ENCODE measurements at regions not wholly inside any gene's neighbourhood (a gene's known extent, or its start where the extent isn't known, plus 50 kb on each side); places are given as distances from the start of the nearest gene placed in this dataset.

DNA sequence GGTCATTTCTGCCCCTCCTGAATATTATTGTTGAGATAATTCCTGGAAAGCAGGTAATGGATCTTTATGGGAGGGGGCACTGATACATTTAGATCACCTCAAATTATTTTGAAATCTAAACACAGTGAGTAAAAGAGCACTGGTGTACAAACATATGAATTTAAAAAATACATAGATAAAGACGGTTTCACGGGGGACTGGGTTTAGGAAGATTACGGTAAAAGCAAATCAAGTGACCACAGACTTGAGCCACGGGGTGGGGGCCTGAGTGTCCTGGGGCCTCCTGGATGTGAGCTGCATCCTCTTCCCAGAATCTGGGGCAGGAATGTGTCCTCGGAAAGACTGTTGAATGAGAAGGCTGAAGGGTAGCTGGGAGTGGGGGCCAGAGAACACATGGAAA, 219.1 kb upstream of the KLF6 start:
- DNase-seq: no peak

DNA sequence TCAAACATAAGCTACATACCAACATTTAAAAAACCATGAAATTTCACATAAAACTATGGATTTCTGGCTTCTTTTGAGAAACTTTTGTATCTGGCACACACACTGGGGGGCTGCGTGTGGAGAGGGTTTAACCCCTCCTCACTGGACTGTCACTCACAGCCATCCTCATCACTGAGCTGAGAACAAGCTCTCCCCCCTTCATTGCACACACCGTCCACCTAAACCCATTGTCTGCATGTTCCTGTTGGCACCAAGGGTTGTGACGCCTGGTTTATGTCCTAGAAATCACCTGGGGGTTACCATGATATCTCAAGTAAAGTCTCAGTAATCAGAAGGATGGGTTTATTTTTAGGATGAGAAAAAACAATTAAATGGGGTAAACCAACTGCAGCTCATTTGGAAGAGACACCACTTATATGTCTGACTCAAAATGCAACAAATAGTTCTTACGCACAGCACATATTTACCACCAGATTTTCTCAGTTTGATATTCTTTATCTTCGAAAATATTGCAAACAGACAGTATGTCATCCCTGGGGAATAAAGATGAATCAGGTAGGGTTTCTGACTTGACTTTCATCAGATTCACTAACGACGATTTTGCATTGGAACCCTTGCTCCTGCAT, 218.5 kb upstream of the KLF6 start:
- DNase-seq: no peak

- DNase-seq: no peak
Observed at GRCh38 chr10:4001811-4002210, 216.8 kb upstream of the KLF6 start.

- DNase-seq: no peak
Observed at GRCh38 chr10:3999642-4000041, 214.6 kb upstream of the KLF6 start.

DNA sequence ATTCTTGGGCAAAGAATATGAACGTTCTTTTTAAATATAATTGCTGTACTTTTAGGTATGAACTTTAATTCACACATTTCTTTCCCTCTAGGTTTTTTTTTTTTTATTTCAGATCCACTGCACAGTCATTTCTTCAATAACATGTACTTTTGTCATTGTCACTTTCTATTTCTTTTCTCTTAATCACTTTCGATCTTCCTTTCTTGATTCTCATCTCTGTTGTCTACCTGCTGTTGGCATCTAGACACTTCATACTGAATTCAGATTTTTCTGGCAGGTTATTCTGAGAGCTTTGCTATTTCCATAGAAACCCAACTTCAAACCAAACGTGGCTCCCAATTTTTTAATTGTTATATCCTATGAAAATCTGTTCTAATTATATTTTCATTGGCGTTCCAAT, 211.7 kb upstream of the KLF6 start:
- DNase-seq: no peak

- peak; percentile 84 for DNase-seq
Observed at GRCh38 chr10:3995302-3996210, 210.5 kb upstream of the KLF6 start.

DNA sequence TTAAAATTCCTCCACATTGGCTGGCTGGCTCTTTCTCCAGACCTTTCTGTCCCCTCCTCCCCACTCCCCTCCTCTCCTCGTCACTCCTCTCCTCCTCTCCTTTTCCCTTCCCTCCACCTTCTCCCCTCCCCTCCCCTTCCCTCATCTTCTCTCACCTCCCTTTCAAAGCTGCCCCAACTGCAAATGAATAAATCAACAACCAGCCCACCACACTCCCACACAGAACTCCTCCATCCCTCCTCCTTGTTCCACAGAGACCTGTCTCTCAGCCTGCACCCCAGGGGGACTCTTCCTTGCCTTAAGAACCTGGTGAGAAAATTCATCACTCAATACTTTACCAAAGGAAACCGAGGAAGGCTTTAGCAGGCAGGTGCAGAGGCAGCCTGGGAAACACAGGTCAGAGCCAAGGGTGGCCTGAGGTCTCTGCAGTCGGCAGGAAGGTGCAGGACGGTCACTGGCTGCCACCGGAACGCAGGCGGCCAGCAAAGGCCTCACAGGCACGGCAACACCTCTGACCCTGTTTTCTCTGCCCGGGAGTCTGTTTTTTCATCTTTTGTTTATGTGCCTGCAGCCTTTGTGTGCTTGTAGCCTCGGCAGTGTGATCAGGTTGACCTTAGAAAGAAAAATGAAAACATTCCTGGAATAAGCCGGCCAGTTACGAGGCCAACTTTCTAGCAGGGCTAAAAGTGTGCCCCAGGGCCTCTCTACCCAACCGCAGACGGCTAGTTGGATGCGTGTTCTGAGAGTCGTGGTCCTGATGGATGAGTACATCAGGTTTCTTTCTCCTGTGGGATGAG, 207.6 kb upstream of the KLF6 start:
- DNase-seq: no peak

GRCh38 chr10:3990307-3990706, 205.3 kb upstream of the KLF6 start:
- DNase-seq: no peak

- no peak for DNase-seq
Observed at GRCh38 chr10:3987143-3987974, 202.3 kb upstream of the KLF6 start.

DNA sequence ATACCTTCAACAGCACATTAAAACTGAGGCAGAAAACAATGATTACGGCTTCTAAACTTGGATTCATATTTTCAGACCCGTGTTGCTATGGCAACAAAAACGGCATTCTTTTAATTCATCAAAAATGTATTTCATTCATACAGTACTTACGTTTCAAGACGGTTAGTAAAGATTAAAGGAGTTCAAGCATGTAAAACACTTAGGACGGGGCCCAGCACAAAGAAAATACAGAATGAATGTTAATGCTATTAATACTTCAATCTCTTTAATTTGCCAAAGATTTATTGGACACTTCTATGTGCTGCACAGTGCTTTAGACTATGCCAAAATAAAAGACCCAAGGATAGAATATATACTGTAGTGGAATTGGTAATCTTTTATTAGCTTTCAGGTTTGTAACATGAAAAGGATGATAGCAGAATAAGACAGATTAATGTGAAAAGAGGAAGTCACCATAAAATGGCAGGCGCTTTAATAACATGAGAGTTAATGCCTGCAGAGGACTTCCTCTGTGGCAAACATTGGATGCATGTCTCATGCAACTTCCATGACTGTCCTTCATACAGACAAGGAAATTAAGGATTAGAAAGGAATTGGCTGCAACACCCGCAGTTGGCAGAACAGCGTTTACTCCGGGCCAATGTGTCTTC, 201.6 kb upstream of the KLF6 start:
- DNase-seq: no peak

DNA sequence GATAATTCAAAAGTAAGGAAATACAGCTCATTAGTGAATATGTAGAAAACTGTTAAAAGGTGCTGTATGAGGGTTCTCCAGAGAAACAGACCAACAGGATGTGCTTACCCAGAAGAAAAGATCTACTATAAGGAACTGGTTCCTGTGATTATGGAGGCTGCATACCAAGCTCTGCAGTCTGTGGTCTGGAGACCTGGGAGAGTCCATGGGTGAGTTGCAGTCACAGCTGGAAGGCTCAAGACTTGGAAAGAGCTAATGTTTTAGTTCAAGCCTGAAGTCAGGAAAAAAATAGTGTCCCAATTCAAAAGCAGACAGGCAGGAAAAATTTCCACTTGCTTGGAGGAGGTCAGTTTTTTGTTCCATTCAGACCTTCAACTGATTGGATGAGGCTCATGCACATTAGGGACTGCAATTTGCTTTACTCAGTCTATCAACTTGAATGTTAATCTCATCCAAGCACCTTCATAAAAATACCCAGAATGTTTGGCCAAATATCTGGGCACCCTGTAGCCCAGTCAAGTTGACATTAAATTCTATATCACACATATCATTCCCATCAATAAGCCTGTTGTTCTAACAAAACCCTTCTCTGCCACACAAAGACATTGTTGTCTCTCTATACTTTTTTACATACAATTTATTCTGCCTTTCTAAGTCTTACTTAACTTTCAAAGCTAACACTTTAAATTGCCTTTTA, 197.9 kb upstream of the KLF6 start:
- DNase-seq: peak; percentile 31

DNA sequence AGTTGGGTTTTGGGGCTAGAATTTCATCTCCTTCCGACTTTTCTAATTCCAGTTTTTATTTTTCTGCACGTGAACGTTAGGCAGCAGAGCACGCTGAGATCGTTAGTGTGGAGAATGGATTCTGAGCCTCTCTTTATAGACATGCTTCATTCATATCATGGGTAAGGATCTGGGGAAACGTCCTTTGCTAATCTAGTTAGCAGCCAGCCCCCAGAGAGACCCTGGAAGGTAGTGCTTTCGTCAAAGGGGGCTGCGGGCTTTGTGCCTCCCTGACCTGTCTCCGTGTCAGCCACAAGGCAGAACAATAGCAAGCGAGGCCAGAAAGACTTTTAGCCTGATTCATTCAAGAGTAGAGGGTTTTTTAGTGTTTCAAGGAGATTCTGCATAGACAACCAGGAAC, 196.3 kb upstream of the KLF6 start:
- DNase-seq: no peak

DNA sequence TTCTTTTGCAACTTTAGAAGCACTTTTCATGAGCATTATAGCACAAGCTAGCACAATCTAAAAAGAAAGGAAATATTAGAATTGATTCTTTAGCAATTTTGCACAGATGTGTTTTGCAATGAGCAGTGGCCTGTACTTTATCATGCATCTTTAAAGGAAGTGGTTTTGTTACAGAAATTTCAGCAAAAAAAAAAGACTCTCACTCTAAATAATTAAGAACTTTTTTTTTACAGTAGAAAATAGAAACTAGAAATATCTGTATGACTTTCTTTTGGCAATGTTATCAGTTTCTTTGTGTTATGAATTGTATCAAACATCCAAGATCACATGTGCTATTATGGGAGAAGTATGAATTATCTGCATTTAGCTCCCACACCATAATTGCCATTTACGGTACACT, 195.7 kb upstream of the KLF6 start:
- no peak for DNase-seq

- no peak for DNase-seq
Observed at GRCh38 chr10:3980144-3980543, 195.1 kb upstream of the KLF6 start.

DNA sequence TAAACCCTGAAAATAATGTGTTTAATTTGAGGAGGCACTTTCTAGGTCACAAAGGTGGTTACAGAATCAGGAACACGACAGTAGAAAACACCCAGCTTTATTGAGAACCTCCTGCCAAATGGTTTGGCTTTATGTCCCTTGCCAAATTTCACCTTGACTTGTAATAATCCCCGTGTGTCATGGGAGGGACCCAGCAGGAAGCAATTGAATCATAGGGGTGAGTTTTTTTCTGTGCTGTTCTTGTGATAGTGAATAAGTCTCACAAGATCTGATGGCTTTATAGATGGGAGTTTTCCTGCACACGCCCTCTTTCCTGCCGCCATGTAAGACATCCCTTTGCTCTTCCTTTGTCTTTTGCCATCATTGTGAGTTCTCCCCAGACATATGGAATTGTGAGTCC, 193.8 kb upstream of the KLF6 start:
- no peak for DNase-seq

- peak; percentile 60 for DNase-seq
Observed at GRCh38 chr10:3978174-3978573, 193.2 kb upstream of the KLF6 start.

- no peak for DNase-seq
Observed at GRCh38 chr10:3977761-3978160, 192.8 kb upstream of the KLF6 start.

- DNase-seq: no peak
Observed at GRCh38 chr10:3976718-3977117, 191.7 kb upstream of the KLF6 start.

DNA sequence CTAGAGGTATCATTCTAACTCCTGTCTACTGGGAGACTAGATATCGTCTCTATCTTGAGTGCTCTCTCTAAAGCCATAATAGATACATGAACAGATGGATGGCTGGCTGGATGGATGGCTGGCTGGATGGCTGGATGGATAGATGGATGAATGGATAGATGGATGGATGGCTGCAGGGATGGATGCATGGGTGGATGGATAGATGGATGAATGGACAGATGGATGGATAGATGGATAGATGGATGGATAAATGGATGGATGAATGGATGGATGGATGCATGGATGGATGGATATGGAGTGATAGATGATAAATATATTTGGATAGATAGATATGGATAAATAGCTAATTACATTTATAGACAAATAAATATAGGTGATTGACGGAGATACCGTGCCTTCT, 191.2 kb upstream of the KLF6 start:
- DNase-seq: no peak

DNA sequence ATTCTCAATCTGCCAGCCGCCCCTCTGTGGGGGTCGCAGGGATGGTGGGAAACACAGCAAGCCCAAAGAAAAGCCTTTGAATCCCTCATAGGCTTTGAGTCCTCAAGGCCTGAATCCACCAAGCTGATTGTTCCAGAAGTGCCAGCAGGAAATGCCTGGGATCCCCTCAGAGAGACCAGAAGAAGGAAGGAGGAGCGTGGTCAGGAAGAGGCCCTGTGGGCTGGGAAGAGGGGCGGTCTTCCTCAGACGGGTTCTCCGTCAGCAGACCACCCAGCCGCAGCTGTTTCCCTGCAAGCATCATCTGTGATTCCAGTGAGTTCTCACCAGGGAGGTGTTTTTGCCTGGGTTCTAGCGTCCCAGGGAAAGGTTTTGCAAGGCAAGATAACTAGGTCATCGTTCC, 190.0 kb upstream of the KLF6 start:
- no peak for DNase-seq

DNA sequence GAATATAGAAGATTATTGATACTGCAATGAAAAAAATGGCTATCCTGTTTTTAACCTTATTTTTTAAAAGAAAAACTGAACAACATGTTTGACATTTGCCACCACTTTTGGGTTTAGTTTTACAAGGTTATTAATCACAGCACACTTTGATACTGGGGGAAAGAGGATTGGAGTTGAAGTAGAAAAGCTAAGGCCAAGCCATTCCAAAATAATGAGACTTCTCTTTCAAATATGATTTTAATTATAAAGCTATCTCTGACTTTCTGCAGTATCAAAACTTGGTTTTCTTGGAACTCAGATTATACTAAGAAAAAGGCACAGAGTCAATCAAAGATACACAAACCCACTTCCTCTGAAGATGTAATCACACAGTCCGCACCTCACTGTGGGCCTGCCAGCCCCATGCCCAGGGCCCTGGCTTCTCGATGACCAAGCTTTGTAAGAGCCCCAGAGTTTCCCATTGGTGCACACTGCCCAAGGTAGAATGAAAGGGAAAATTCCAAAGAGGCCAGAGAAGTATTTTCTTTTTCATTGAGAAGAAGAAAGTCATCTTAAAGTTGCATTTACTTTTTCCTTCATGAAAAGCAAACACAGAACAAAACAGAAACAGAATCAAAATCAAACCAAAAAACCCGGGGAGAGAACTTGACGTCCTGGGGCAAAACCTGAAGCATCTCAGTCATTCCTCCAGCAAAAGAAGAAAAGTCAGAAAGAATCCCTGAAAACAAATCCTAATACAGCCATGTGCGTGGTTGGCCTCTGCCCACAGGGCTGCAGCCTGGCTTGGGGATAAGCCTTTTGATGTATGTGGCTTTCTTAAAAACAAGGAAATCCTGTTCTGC, 187.7 kb upstream of the KLF6 start:
- DNase-seq: peak; percentile 17
